ENCODE measurements at regions not wholly inside any gene's neighbourhood (a gene's known extent, or its start where the extent isn't known, plus 50 kb on each side); places are given as distances from the start of the nearest gene placed in this dataset.

DNA sequence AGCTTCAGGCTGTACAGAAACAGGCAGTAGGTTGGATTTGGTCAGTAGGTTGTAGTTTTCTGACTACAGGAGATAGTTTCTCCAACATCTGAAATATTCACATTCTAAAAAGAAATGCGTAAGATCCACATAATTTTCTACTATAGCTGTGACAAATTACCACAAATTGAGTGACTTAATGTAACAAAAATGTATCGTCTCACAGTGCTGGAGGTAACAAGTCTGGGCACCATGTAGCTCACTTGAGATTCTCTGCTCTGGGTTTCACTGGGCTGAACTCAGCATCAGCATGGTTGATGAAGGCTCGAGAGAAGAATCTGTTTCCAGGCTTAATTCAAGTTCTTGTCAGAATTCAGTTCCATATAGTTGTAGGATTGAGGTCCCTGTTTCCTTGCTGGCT, 350.9 kb upstream of the CCDC179 start:
- TF ChIP-seq, protein P1, sequence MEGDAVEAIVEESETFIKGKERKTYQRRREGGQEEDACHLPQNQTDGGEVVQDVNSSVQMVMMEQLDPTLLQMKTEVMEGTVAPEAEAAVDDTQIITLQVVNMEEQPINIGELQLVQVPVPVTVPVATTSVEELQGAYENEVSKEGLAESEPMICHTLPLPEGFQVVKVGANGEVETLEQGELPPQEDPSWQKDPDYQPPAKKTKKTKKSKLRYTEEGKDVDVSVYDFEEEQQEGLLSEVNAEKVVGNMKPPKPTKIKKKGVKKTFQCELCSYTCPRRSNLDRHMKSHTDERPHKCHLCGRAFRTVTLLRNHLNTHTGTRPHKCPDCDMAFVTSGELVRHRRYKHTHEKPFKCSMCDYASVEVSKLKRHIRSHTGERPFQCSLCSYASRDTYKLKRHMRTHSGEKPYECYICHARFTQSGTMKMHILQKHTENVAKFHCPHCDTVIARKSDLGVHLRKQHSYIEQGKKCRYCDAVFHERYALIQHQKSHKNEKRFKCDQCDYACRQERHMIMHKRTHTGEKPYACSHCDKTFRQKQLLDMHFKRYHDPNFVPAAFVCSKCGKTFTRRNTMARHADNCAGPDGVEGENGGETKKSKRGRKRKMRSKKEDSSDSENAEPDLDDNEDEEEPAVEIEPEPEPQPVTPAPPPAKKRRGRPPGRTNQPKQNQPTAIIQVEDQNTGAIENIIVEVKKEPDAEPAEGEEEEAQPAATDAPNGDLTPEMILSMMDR (conservative IDR thresholded peaks at IDR 0.05), result no peak
- no peak for TF ChIP-seq EZH2 (IDR thresholded peaks at IDR 0.05; ENCODE audit: low read depth)

All from PC-9 (cell line).